Activated T-cell treated with anti-CD3 and anti-CD28 coated beads for 48 hours (primary cell): ENCODE measurements at regions not wholly inside any gene's neighbourhood (a gene's known extent, or its start where the extent isn't known, plus 50 kb on each side); places are given as distances from the start of the nearest gene placed in this dataset.
"Not testable (repeated sequence)": the region's sequence is repeated elsewhere in the genome, so short reads cannot be mapped to it uniquely, and the experiment has no call there.

ENCODE experiments used
- DNase-seq: peaks from one replicate; pipeline ENCODE4 v3.0.0-alpha.2; 2020; ENCODE audit warnings: low read depth

DNA sequence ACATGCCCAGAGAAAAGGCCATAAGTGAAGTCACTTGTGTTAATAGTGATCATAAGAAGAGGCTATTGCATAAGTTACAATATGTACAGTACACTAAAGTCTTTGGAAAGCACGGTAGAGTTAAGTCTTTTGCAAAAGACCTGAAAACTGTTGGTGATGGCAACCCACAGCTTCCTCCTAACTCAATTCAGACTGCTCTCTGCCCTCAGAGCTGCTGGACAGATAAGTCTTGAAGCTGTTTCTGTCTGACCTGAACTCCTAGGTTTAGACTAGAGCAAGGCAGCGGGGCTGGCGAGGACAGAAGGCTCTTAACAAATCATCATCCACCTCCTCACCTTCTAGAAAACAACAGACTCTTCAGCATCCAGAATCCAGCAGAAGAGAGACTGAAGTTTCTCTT is 125.4 kb downstream of the CD24 start:
- no peak for DNase-seq

DNA sequence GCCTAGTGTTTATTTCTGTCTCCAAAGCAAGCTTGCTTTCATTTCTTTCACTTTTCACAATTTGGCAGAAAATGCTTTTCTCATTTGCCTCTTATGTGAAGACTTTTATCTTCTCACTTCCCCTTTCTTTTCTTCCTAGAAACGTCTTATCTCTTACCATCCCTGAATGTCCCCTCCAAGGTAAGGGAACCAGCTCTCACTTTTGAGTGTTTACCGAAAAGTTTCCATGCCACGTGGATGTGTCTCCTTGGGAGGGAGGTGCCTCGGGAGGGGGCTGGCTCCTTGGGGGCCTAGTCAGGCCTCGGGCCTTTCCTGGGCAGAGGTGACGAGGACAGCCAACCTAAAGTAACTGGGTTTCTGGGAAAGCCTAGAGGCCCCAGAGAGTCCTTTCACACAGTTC is 127.4 kb downstream of the CD24 start:
- no peak for DNase-seq

GRCh38 chr6:106844930-106845329 is 129.6 kb downstream of the CD24 start:
- DNase-seq: no peak

DNA sequence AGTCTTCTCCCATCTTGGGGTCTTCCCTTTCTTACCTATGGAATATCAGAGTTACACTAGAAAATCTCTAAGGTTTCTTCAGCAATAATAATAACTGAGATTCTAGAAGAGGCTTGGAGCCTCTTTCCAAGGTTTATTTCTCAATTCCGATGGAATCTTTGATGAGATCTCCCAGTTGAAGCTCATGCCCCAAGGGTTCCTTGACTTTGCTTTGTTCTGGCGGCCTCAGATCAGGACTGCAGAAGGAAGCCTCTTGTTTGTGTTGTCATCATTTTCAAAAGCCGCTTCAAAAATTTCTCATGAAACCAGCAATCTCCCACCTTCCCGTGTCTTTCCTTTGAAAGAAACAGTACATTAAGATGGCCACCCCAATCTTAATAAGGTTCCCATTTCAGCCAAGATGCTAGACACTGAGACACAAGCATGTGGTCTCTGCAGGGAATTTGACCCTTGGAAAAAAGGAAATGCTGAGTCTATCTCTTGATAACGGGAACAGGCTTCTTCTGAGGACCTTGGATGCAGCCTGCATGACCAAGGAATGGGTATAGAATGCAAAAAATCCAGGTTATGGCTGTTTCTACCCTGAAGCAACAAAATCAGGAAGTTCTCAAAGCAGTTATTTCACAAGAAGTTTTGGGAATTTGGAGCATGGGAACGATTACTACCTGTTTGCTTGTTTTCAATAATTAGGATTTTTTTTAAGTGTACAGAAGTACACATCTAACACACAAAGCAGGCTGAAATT is 141.6 kb downstream of the CD24 start:
- no peak for DNase-seq

GRCh38 chr6:106830930-106831329 is 143.6 kb downstream of the CD24 start:
- no peak for DNase-seq

- DNase-seq: no peak
Measured at GRCh38 chr6:106829451-106829850, 145.1 kb downstream of the CD24 start.

GRCh38 chr6:106827081-106827480 is 147.4 kb downstream of the CD24 start:
- DNase-seq: no peak

DNA sequence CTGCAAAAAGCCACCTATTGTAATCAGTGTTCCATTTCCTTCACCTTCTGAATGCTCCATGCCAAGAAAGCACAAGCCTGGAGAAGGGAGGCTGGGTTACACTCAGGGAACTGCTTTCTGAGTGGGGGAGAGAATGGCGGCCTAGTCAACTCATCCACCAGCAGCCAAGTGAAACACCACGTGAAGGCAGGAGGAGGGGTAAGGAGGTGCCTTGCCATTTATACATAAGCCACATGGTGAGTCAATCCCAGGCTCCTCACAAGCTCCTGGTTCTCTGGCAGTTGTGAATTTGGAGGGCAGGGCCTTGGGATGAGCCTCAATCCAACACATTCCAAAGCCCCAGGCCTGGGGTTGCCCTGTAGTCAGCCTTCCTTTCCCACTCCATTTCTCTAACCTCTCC is 149.4 kb downstream of the CD24 start:
- DNase-seq: no peak

GRCh38 chr6:106823732-106824351 is 150.7 kb downstream of the CD24 start:
- DNase-seq: no peak

DNA sequence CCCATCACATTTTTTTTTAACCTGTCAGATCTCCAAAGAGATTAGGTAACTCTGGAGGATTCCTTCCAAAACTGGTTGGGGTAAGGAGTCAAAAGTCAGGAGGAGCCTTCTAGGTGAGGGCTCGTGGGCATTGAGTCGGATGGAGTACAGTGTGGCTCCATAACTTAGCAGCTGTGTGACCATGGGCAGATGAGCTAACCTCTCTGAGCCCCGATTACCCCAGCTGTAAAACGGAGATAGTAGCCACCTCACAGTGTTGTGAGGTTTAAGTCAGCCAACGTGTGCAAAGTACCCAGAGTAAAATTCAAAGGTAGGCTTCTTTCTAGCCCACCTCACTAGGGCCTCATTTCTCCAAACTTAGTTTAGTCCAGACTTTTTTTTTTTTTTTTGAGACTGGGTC is 151.5 kb downstream of the CD24 start:
- no peak for DNase-seq

DNA sequence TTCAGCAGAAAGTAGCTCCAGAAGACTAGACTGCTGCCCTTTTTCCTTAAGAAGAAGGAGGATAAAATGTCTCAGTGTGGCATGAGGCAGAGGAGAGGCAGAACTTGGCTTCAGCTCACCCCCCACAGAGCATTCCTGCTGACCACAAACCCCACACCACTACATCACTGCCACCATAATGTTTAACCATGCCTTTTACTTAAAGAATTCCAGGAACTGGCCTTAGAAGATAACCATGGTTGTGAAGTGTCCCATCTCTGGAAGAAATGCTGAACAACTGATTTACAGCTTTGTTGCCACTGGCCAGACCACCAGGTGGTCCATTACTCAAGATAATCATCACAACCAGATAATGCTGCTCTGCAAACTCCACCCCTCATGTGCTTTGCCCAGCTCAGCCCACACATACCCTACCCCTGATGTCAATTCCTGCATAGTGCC is 154.1 kb downstream of the CD24 start:
- DNase-seq: no peak

DNA sequence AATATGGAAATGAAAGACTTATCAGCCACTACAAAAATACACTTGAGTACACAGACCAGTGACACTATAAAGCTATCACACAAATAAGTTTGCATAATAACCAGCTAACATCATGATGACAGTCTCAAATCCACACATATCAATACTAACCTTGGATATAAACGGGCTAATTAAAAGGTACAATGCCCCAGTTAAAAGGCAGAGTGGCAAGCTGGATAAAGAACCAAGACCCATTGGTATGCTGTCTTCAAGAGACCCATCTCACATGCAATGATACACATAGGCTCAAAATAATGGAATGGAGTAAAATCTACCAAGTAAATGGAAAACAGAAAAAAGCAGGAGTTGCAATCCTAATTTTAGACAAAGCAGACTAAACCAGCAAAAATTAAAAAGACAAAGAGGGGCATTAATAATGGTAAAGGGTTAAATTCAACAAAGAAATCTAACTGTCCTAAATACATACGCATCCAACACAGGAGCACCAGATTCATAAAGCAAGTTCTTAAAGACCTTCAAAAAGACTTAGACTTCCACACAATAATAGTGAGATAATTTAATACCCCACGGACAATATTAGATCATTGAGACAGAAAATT is 163.3 kb downstream of the CD24 start:
- no peak for DNase-seq

GRCh38 chr6:106808758-106809157 is 165.8 kb downstream of the CD24 start:
- no peak for DNase-seq

GRCh38 chr6:106807947-106808611 is 166.4 kb downstream of the CD24 start:
- DNase-seq: no peak

GRCh38 chr6:106806253-106806652 is 168.3 kb downstream of the CD24 start:
- DNase-seq: not testable (repeated sequence)

DNA sequence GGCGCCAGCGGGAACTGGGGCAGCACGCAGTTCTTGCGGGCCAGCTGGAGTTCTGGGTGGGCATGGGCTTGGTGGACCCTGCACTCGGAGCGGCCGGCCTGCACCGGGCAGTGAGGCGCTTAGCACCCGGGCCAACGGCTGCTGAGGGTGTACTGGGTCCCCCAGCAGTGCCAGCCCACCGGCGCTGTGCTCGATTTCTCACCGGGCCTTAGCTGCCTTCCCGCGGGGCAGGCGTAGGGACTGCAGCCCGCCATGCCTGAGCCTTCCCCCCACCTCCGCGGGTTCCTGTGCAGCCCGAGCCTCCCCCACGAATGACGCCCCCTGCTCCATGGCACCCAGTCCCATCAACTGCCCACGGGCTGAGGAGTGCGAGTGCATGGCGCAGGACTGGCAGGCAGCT is 168.8 kb downstream of the CD24 start:
- DNase-seq: no peak

DNA sequence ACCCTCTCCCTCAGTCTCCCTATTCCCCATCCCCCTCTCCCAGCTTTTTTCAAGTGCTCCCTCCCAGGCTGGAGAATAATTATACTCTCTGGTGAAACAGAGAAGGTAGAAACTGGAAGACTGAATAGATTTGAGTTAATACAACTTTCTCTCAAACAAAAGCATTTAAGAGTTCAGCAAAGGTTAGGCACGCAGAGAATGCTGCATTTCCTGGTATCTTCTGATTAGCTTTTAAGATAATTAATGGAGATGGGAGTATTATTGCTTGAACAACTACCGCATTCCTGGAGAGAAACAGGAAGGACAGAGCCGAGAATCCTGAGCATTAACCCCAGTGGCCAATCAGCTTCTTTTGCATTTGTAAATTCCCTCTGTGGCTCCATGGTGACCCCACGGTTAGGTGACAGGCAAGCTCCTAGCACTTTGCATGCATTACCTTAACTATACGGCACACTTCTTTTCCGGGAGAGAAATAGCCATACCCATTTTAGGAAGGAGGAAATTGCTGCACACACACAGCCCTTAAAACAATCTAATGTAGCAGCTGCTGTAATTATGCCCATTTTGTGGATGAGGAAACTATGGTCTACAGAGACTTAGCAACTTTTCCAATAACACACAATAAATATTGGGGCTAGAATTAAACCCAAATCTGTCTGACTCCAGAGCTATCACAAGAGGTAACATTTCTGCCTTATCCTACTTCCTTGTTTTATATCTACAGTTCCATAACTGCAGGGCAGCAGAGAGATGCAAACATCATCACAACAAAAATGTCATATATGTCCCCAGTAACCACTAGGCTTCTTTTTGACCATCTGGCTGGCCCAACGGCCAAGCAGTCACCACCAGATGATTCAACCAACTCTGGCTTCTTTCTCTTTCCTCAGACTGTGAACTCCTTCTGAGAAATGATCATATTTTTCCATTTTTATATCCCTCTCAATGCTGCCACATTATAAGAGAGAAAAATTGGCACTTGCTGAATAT is 169.9 kb downstream of the CD24 start:
- no peak for DNase-seq

DNA sequence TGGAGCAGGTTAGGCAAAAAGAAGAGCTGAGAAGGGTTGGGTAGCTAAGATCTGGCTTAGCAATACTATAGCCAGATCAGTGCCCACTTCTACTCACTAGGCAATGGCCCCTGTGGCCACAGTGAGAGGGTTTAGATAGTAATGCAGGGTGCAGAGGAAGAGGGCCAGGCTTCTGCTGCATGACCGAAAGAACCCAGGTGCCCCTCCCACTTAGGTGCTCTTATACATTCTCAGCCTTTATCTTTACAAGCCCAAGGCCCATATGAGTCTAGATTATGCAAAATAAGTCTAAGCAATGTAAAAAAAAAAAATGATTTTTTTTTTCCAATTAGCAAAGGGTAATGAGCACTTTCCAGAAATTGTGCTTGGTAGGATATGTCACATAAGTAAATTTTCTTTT is 171.3 kb downstream of the CD24 start:
- no peak for DNase-seq

- DNase-seq: no peak
Measured at GRCh38 chr6:106802139-106802538, 172.4 kb downstream of the CD24 start.

GRCh38 chr6:106801256-106801655 is 171.9 kb downstream of the QRSL1 start:
- DNase-seq: no peak

DNA sequence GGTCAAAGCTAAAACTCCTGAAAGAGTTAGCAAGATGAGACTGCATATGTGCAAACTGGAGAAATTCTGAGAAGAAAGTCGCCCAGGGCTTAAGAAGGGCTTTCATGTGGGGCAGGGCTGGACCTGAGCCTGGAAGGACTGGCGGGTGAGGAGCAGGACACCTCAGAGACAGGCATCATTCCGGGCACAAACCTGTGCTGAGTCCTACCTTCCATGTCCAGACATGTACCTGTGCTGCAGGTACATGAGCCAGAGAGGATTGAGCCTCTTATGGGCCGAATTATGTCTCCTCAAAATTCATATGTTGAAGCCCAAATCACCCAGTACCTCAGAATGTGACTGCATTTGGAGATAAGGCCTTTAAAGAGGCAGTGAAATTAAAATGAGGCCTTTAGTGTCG is 171.0 kb downstream of the QRSL1 start:
- no peak for DNase-seq
